GM23338 (cell line): ENCODE measurements at regions not wholly inside any gene's neighbourhood (a gene's known extent, or its start where the extent isn't known, plus 50 kb on each side); places are given as distances from the start of the nearest gene placed in this dataset.

Experiments
- CTCF ChIP-seq, 2 experiments: fragments of 200-600 bp in 1 of 2; sonication (generic) in 1 of 2; conservative IDR thresholded peaks; 2 replicates each; pipeline versions ENCODE4 v1.5.1 to v1.6.1; 2016 to 2017; ENCODE audit warnings: antibody characterized with exemption in 2 of 2, low read depth in 2 of 2, mild to moderate bottlenecking in 2 of 2, moderate library complexity in 1 of 2
- EZH2 ChIP-seq: fragments of 200-600 bp; sonication (generic); IDR thresholded peaks from one replicate; pipeline ENCODE4 v1.8.0; 2017; ENCODE audit warnings: antibody characterized with exemption, mild to moderate bottlenecking, low read depth; ENCODE audit not compliant: unreplicated experiment
- JUNB ChIP-seq: IDR thresholded peaks from one replicate; pipeline ENCODE4 v1.6.1; 2016; ENCODE audit warnings: antibody characterized with exemption; ENCODE audit not compliant: unreplicated experiment

GRCh38 chr7:92939666-92940360, 103.4 kb upstream of the CDK6 start:
- TF ChIP-seq EZH2: no peak
- no peak for TF ChIP-seq CTCF (conservative IDR thresholded peaks at IDR 0.05; ENCODE audit: low read depth in 2 of 2)
- TF ChIP-seq JUNB: no peak
